HEK293T (cell line): ENCODE measurements at regions not wholly inside any gene's neighbourhood (a gene's known extent, or its start where the extent isn't known, plus 50 kb on each side); places are given as distances from the start of the nearest gene placed in this dataset.

Experiments
- FOXA1 ChIP-seq: fragments of 450-650 bp; IDR thresholded peaks from 2 replicates; pipeline ENCODE4 v1.6.1; 2016; ENCODE audit warnings: mild to moderate bottlenecking
- HDGF ChIP-seq: fragments of 450-650 bp; IDR thresholded peaks from 2 replicates; pipeline ENCODE4 v1.6.1; 2017; ENCODE audit warnings: antibody characterized with exemption, borderline replicate concordance

DNA sequence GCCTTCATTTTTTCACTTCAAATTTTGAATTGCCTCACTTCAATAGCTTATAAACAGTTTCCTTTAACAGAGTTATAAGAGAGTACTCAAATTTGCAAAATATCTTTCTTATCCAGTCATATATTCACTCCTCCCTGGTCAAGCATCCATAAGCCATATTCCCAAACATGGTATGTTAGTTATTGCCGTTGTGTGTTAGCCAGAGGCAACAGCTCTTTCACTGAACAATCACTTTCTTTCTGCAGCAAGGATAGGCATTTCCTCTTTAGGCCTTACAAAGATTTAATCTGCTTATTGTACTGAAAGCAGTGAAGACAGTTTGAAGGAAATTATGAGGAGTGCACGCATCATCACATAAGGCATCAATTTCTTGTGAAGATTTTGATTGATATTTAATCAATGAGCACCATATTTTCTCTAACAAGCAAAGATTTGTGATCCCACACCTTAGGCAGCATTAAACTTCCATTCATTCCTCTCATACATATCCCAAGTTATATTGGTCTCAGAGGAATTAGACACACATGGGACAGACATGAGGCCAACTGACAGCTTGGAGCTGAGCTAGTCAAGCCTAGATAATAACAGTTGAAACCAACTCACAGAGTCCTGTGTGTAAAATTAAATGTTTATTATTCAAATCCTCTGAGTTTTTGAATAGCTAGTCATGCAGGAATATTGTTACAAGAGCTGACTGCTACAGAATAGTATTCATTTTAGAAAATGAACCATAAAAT, 80.0 kb upstream of the EPHA6 start:
- TF ChIP-seq HDGF (no peak), FOXA1 (no peak)
